IPS-NIHi7 (cell line): ENCODE measurements at regions not wholly inside any gene's neighbourhood (a gene's known extent, or its start where the extent isn't known, plus 50 kb on each side); places are given as distances from the start of the nearest gene placed in this dataset.
"Not testable (repeated sequence)": the region's sequence is repeated elsewhere in the genome, so short reads cannot be mapped to it uniquely, and the experiment has no call there.

Experiments
- DNase-seq: peaks from one replicate; pipeline ENCODE4 v3.0.0; 2012; ENCODE audit warnings: mixed read lengths; ENCODE audit errors: extremely low spot score

GRCh38 chr1:146282807-146283526, 54.1 kb upstream of the NOTCH2NLA start:
- DNase-seq = not testable (repeated sequence)

- not testable (repeated sequence) for DNase-seq
Observed at GRCh38 chr1:146281522-146281921, 52.7 kb upstream of the NOTCH2NLA start.

- not testable (repeated sequence) for DNase-seq
Observed at GRCh38 chr1:146278758-146279157, 49.9 kb upstream of the NOTCH2NLA start.
